ENCODE measurements at regions not wholly inside any gene's neighbourhood (a gene's known extent, or its start where the extent isn't known, plus 50 kb on each side); places are given as distances from the start of the nearest gene placed in this dataset.
"Not testable (repeated sequence)": the region's sequence is repeated elsewhere in the genome, so short reads cannot be mapped to it uniquely, and the experiment has no call there.

- no peak for DNase-seq (ENCODE audit: low read depth)
Measured at GRCh38 chr13:58893396-58893795, 1261.9 kb downstream of the PCDH17 start.

DNA sequence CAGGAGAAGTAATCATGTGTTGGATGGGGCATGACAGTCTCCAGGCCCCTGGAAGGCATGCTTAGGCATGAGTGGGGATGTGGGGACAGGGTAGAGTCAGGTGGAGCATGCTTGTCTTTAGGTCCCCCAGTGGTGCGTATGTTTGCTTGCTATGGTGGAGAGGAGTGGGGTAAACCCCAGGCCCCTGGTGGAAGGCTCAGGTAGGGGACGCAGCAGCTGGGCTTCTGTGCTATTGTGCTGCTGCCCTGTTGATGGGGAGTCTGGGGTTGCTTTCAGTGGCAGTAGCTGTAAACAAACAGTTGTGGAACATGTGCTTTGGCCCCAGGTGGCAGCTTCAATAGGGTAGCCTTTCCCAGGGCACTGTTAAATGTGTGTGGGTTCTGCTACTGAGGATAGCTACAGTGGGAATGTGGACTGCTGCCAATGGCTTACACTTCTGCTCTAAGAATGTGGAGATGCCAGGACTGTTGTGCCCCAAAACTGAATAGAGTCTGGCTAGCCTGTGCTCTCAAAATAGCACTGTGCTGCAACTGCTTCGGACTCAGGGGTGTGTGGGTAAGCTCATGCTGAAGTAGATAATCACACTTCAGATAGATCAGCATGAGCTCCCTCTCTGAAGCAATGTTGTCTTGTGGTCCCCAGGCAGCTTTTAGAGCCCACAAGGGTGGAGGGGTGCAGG is 1257.3 kb downstream of the DIAPH3 start:
- no peak for DNase-seq (ENCODE audit: low read depth)

- DNase-seq (ENCODE audit: low read depth) = no peak
Measured at GRCh38 chr13:58907347-58907746, 1256.4 kb downstream of the DIAPH3 start.

DNA sequence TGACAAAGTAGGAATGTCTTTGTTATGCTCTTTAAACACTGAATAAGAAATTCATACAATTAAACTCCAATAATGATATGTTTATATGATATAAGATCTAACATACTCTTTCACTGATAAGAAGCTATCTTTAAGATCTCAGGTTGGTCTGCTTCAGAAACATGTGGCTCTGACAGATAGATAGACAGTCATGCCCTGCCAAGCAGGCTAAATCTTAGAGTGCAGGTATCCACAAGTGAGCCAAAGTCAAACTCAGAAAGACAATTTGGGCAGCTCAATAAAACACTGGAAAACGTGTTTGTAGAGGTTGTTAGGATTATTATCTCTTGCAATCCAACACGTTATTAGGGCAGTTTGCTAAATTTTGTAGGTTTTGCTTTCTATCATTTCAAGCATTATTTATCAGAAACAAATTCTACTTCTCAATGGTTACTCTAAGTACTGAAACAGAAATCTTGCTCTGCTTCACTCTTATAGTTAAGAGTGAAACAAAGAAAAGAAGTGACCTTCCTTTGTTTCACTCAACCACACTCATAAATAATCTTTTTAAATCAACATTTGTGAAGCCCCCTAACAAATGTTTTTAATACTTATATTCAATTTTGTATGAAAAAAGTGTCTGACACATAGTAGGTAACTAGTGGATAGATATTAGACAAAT is 1255.6 kb downstream of the DIAPH3 start:
- no peak for DNase-seq (ENCODE audit: low read depth)

- no peak for DNase-seq (ENCODE audit: low read depth)
Measured at GRCh38 chr13:58919551-58919950, 1244.2 kb downstream of the DIAPH3 start.

DNA sequence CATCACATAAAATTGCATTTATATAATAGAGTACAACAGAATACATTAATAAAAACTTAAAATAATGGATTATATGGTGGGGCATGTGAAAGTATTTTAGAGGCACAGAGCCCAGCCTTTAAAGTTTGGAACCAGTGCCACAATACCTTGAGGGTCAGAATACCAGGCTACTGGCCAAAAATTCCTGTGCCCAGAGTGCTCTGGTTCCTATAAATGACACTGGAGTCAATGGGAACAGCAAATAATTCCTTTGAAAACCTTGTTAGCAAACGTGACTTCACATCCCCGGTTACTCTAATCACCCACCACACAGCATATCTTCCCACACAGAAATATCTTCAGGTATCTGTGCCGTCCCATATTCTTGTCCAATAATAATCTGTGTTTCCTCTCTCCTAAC is 1242.6 kb downstream of the DIAPH3 start:
- no peak for DNase-seq (ENCODE audit: low read depth)

- DNase-seq (ENCODE audit: low read depth) = no peak
Measured at GRCh38 chr13:58926858-58927257, 1236.9 kb downstream of the DIAPH3 start.

GRCh38 chr13:58933475-58933874 is 1230.3 kb downstream of the DIAPH3 start:
- no peak for DNase-seq (ENCODE audit: low read depth)

GRCh38 chr13:58935689-58936088 is 1228.0 kb downstream of the DIAPH3 start:
- no peak for DNase-seq (ENCODE audit: low read depth)

DNA sequence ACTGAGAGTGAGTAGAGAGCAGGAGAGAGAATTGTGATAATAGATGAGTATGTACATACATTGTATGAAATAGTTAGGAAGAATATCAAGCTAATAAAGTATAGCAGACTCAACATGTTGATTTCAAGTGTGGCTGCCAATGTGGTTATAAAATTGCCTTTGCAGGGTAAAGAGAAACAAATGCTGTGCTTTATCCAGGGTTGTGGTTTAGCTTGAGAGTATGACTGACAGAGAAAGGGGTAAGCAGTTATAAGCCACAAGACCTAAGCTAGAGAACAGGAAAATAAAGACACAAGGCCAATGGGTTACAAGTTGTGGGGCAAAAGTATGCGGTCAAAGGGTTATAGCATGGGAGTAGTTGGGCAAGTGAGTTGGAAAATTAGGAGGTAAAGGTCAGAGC is 1217.5 kb downstream of the DIAPH3 start:
- no peak for DNase-seq (ENCODE audit: low read depth)

- no peak for DNase-seq (ENCODE audit: low read depth)
Measured at GRCh38 chr13:58949646-58950045, 1214.1 kb downstream of the DIAPH3 start.

- DNase-seq (ENCODE audit: low read depth) = no peak
Measured at GRCh38 chr13:58950911-58951310, 1212.8 kb downstream of the DIAPH3 start.

GRCh38 chr13:58953638-58954037 is 1210.1 kb downstream of the DIAPH3 start:
- no peak for DNase-seq (ENCODE audit: low read depth)

DNA sequence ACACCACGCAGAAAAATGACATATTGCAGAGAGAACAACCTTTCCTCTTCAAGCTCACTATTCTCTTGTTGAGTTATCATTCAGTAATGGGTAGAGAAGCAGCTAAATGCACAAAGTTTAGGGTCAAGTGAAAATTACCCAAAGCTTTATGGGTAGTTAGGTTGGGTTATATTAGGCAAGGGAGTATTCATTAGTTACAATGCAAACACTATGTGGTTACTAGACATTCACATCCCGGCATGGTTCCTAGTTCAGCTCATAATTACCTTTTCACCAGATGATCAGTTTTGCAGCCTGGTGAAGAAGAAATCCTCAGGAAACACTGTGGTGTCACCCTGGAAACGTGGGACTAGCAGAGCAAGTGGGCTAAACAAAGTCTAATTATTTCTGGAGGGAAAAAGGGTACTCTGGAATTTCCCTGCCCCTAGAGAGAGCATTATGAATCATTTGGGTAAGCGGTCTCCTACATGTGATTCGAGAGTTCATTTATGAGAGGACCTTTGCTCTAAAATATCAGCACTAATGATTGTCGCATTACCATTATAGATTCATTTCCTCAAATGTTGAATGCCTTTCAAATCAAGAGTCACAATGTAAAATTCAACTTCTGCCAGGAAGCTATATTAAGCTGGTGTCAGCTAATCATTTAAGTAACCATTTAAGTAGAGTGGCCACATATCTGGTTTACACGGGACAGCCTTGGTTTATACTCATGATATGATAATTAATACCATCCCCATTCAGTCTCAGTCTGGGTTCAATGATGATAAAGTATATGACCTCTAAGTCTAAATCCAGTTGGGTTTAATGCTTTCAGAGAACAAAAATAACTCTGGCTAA is 1208.0 kb downstream of the DIAPH3 start:
- no peak for DNase-seq (ENCODE audit: low read depth)

DNA sequence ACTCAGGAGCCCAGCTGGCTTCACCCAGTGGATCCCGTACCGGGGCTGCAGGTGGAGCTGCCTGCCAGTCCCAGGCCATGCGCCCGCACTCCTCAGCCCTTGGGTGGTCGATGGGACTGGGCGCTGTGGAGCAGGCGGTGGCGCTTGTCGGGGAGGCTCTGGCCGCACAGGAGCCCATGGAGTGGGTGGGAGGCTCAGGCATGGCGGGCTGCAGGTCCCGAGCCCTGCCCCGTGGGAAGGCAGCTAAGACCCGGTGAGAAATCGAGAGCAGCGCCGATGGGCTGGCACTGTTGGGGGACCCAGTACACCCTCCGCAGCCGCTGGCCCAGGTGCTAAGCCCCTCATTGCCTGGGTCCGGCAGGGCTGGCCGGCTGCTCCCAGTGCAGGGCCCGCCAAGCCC is 1205.6 kb downstream of the DIAPH3 start:
- not testable (repeated sequence) for DNase-seq (ENCODE audit: low read depth)

GRCh38 chr13:58960888-58961287 is 1202.8 kb downstream of the DIAPH3 start:
- no peak for DNase-seq (ENCODE audit: low read depth)

DNA sequence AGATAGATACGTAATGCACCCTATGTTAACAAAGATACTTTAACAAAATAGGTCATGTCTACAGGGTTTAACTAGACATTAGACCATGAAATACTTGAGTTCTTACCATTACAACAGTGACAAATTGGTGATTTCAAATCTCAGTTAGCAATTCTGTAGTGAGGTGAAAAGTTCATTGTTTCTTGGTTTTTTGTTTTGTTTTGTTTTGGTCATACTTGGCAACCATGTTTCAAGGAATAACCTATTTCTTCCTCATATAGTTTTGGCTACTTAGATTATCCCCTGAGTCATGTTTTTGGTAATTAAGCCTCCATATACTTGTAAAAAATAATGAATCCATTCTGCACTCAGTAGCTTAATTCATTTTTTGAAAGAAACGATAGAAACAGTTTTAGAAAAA is 1200.4 kb downstream of the DIAPH3 start:
- DNase-seq (ENCODE audit: low read depth) = no peak

GRCh38 chr13:58964048-58964447 is 1199.7 kb downstream of the DIAPH3 start:
- DNase-seq (ENCODE audit: low read depth) = no peak

DNA sequence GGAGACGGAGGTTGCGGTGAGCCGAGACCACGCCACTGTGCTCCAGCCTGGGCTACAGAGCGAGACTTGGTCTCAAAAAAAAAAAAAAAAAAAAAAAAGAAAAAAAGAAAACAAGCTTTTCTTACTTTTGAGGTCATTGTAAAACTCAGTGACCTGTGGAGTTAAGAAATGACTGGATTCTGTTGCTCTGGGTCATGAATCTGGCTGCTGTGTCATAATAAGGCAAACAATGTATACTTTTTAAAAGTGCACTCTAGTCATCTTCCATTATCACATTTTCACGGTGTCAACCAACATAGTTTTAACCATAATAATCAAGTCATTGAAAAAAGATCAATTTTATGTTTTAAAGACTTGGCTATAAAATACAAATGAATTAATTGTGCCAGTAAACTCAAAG is 1186.6 kb downstream of the DIAPH3 start:
- no peak for DNase-seq (ENCODE audit: low read depth)

GRCh38 chr13:58978331-58978730 is 1185.4 kb downstream of the DIAPH3 start:
- no peak for DNase-seq (ENCODE audit: low read depth)

GRCh38 chr13:58979851-58980250 is 1183.9 kb downstream of the DIAPH3 start:
- no peak for DNase-seq (ENCODE audit: low read depth)

DNA sequence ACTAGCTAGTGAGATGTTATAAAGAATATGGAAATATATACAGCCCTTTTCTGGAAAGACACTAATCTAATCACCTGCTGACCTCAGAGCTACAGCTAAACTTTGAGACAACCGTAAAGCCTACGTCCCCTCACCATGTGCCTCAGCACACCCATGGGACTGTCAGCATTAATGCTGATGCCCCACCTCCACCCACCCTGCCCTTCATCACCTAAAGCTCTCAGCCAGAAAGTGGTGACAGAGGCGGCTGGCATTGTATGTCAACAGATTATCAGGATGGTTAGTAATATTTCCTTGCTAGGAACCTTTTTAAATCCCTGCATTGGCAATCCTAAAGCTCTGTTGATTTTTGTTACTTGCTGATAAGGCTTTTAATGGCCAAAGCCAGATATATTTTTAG is 1177.9 kb downstream of the DIAPH3 start:
- no peak for DNase-seq (ENCODE audit: low read depth)

DNA sequence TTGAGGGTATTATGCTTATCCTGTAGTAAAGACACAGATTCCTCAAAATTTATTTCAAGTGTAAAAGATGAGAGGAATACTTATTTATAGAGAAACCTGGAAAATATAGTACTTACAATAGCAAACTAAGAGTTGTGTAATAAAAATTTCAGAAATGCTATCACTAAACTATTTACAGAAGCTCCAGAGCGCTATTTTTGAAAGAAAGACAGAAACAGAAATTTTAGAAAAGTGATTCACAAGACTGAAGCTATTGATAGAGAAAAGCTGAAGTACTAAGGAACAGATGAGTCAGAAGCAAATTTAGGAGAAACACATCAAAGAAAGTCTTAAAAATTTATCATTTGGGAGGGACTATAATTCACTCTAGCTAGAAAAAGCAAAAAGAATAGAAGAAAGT is 1174.2 kb downstream of the DIAPH3 start:
- no peak for DNase-seq (ENCODE audit: low read depth)
